Daoy (cell line): ENCODE measurements at regions not wholly inside any gene's neighbourhood (a gene's known extent, or its start where the extent isn't known, plus 50 kb on each side); places are given as distances from the start of the nearest gene placed in this dataset.

Experiments used
- DNase-seq: peaks from one replicate; pipeline ENCODE4 v3.0.0-alpha.2; 2015; ENCODE audit warnings: low read depth

DNA sequence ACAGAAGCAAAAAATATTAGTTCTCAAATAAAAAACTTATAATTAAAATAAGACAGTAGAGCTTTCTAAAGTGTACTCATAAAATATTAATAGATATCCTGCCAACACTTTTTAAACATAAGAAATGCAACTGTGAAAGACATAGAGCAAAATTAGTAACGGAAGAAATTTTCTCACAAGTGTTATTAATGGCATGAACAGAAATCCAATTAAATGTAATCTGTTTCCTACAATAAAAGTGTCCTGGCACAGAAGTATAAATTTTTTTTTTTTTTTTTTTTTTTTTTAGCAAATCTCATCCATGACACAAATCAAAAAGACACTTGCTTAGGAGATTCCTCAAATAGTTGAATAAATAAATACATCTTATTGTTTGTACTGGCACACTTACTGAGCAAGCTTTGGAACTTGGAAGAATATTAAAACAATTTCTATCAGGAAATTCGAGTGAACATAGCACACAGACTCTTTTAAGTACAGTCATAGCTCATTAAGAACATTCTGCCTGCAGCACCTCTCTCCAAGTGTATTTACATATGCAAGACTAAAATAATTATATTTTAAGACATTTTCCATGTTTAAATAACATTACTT is 227.2 kb upstream of the ROBO2 start:
- no peak for DNase-seq

DNA sequence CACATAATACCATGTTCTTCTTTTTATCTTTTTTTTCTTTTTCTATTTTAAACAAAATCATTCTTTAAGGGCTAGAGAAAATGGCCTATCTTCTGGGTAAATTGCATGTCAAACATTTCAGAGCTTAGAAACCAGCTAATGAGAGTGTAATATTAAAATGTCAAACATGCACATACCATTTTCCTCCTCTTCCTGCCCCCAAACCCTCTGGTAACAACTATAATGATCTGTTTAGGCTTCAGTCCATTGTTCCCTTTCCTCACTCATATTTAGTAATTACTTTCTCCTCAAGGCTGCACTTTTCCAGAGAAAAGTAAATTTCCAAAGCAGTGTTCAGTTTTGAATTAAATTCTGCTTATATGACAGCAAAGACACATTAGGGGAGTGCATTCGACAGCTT is 224.3 kb upstream of the ROBO2 start:
- no peak for DNase-seq

DNA sequence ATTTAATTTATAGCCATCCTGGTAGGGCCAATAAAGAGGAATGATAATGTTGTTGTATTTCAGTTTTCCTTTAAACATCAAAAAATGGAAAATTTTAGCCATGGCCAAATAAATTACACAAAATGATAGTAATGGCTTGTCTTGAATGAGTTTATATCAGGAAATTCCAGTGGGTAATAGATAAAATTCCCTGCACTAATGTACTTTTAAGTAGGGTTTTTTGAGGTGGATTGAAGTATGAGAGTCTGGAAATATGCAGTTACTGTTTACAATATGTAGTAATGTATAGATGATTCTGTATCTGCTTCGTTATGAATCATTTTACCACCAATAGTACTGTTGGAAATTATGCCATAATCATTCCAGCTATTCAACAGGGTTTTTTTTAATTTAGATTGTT is 219.4 kb upstream of the ROBO2 start:
- no peak for DNase-seq

GRCh38 chr3:76824658-76825240 is 215.2 kb upstream of the ROBO2 start:
- DNase-seq = no peak

- no peak for DNase-seq
Observed at GRCh38 chr3:76826861-76827260, 213.0 kb upstream of the ROBO2 start.

- DNase-seq = no peak
Observed at GRCh38 chr3:76827701-76828226, 212.1 kb upstream of the ROBO2 start.

DNA sequence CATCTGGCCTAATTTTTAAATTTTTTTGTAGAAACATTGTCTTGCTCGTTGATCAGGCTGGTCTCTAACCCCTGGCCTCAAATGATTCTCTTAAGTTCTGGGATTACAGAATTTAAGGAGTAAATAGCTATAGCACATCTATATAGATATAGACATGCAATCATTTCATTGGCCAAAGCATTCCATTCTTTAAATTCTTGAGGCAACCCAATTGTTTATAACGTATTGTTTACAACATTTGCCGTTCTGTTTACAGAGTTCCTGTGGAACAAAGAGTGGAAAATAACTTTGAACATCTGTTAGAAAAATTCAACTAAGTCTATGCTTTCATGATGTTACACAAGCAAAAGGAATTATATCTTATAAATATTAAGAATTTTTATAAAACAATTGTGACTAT is 205.2 kb upstream of the ROBO2 start:
- DNase-seq = no peak

DNA sequence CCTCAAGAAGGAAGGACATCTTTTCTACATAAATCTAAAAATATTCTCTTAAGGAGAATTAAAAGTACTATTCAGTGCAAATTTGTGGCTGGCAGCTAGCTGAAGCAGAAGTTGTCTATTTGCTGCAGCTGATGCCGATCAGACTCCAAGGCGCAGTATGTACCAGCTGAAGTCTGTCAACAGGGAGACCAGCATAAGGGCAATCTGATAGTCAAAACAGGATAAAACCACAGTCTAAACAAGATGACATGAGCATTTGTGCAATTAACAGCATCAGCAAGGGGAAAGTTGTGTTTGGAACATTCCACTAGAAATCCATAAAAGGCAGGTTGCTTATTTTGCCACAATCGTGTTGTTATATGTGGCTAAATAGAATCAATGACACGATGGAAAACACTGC is 198.2 kb upstream of the ROBO2 start:
- no peak for DNase-seq

DNA sequence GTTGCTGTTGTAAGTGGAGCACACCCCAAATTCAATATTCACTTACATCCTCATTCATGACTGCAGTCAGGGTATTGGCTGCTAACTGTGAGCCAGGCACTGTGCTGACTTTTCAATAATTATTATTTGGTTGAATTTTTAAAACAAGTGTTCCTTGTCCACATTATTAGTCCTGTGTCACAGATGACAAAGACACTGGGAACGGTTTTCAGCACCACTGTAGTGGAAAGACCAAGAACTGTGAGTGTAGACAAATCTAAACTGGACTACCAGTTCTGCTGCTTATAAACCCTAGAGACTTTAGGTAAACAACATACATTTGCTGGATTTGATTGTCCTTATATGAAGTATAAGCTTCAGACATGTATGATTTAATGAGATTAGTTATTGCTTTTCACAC is 197.7 kb upstream of the ROBO2 start:
- no peak for DNase-seq

DNA sequence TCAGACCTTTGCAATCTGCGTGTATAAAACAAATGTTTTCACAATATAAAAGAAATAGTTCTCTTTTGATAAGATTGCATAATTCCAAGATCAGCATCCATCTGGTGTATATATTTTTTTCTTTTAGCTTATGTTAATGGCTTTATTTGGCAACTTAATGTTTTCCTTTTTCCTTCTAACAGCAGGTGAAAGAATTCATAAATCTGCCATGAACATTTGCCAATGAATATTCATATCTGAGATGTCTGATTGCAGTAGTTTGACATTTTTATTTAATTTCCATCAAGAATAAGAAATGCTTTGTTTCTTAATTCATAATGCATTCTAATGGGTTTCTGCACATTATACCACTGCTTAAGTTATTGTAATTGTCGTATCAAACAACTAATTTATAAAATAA is 184.4 kb upstream of the ROBO2 start:
- no peak for DNase-seq

- DNase-seq = peak; percentile 27
Observed at GRCh38 chr3:76859596-76859995, 180.3 kb upstream of the ROBO2 start.

- DNase-seq = no peak
Observed at GRCh38 chr3:76864355-76864754, 175.5 kb upstream of the ROBO2 start.

GRCh38 chr3:76866729-76867408 is 173.0 kb upstream of the ROBO2 start:
- no peak for DNase-seq

DNA sequence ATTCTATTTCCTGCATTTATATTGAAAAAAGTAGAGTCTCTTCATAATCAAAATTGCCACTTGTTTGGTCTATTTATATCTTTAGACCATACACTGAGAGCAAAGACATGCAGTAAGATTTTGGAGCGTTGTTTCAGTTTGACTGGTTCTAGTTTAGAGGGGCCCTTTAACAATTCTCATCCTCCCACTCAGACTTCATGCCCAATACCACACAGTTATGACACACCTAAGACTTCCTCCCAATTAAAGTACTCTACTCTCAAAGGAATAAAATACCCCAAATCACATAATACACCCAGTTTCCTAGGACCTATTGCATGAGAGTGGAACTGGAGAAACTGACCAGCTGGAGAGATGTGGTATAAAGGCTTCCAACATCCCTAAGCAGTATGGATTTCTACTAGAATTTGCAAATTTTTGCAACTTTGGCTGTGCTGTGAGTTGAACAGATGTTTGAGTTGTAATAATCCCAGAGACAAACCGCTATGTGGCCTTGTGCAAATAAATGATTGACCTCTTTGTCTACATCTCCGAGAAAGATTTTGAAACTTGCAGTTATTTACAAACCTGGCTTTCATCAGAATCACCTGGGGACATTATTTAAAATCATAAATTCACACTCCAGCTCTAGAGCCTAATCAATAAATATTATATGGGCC is 170.0 kb upstream of the ROBO2 start:
- DNase-seq = no peak

GRCh38 chr3:76871655-76872054 is 168.2 kb upstream of the ROBO2 start:
- no peak for DNase-seq

DNA sequence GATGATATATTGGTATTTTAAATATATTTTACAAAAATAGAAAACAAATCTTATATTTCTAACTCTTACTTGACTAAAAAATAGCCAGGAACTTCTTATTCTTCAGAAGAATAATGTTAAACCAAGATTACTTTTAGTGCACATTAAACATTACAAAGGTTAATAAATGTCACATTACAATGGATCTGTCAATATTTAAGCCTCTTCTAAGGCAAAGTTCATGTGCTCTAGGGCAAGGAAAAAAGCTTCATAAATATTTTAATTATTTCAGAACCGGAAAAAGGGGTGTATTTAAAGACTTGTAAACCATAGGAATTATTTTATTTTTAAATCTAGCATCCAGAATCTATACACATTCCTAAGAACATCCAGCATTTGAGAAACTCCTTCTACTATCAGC is 166.9 kb upstream of the ROBO2 start:
- DNase-seq = no peak

DNA sequence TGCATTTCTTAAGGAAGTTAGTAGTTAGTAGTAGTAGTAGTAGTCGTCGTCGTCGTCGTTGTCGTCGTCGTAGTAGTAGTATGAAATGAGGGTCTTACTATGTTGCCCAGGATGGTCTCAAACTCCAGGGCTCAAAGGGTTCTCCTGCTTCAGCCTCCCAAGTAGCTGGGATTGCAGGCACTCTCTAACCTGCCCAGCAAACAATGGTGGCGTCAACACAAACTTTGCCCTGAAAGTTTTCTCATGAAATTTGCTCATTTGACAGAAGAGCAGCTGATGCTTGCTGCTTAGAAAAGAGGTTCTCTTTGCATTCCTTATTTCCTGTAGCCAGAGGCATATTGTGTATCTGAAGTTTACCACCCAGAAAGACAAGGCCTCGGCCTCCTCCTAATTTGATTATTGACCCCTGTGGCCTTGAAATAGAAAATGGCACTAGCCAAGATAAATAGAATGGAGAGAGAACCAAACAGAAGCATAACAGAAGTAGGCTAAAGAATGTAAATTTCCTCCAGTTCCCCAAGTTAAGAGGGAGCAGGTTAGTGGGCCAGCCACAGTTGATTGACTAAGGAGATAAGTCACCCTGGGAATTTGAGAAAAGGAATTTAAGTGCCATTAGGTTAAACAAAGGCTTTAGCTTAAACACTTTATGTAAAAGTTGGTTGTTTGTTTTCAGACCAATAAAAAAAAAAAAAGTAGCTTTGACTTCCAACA is 166.2 kb upstream of the ROBO2 start:
- DNase-seq = no peak

DNA sequence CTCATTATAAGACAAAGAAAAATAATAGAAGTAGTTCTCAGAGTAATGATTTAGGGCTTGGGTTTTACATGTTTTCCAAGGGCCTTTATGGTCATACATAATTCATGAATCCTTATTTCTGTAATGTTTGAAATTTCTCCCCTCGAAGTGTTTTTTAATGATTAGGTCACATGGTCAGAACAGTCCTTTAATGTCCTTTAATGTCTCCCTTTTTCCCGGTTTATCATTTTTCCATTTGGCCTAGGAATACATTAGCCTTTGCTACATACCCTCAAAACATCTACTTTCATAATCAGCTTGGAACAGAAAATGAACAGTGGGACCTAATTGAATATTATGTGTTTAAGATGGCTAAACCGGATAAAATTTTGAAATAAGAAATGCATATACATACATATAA is 159.9 kb upstream of the ROBO2 start:
- DNase-seq = no peak

- DNase-seq = no peak
Observed at GRCh38 chr3:76886761-76887500, 153.0 kb upstream of the ROBO2 start.

DNA sequence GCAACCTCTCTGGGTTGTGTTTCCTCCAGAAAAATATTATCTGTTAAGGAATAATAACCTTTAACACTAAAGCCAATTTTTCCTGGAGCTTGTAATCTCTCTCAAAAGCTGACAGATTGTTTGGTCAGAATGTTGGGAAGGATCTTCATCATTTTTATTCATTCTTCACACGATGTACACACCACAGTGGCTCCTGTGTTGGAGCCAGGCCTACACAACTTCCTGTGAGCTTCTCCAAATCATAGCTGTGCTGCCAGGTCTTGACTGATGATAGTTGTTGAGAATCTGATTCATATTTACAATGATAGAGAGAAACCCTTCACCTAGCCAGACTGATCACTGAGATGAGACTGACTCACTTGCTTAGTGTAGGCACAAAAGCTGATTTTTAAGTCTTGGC is 151.0 kb upstream of the ROBO2 start:
- no peak for DNase-seq

DNA sequence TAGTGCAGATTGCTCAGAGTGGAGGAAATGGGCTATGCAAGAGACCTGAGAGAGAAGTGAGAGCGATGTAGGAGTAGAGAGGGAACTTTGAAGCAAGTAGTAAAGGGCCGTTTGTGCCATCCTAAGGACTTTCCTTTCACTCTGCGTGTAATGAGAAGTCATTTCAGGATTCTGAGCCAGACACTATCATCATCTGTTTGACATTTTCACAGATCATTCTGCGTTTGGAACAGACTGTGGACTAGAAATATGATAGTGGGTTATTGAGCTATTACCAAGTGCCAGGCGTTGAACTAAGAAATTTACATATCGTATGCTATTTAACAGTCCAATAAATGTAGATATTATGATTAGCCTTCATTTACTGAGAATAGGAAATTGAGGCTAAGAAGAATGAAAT is 150.0 kb upstream of the ROBO2 start:
- DNase-seq = no peak

GRCh38 chr3:76897076-76897475 is 142.8 kb upstream of the ROBO2 start:
- no peak for DNase-seq
